HCT116 (cell line): ENCODE measurements at regions not wholly inside any gene's neighbourhood (a gene's known extent, or its start where the extent isn't known, plus 50 kb on each side); places are given as distances from the start of the nearest gene placed in this dataset.

Experiments used
- ATAC-seq: fragments of 200-7000 bp; cut with Tn5 transposase; 2 replicates; pipeline ENCODE4 v1.9.1; 2020; ENCODE audit warnings: mild to moderate bottlenecking, moderate library complexity
- BruUV-seq: library from RNA; stranded (reverse); fragments of 400-500 nt; replicated peaks from 2 replicates; lab custom pipeline; 2021; lab: Mats Ljungman, UMichigan
- CTCF ChIA-PET: fragments of 300-600 bp; sonication (Branson Sonifier 250); formaldehyde crosslinking; loops from one replicate; lab custom pipeline; 2021; ENCODE audit warnings: antibody characterized with exemption; lab: Charles Lee
- POLR2A ChIA-PET: fragments of 300-600, 350-600 bp; sonication (Branson Sonifier 250); formaldehyde crosslinking; loops from one replicate; lab custom pipeline; 2021; ENCODE audit warnings: antibody characterized with exemption; lab: Charles Lee
- RAD21 ChIA-PET, 2 experiments: fragments of 300-600 bp; sonication (Branson Sonifier 250); formaldehyde crosslinking; loops; one replicate each; lab custom pipeline; 2023; ENCODE audit warnings: low total read pairs in 2 of 2; ENCODE audit not compliant: uncharacterized antibody in 2 of 2, unreplicated experiment in 2 of 2, low non-redundant PET in 1 of 2; lab: Charles Lee
- DNase-seq: peaks from one replicate; pipeline ENCODE4 v3.0.0-alpha.2; 2010; ENCODE audit warnings: low read depth, low spot score
- H2AFZ ChIP-seq: fragments of 200-600 bp; shearing (Covaris generic), sonication (generic); 2 replicates; pipeline ENCODE4 v1.6.1; 2017; ENCODE audit warnings: low read depth, mixed run types, mixed read lengths, antibody characterized with exemption, low read length; ENCODE audit not compliant: poor library complexity, severe bottlenecking
- H3K27ac ChIP-seq: 2 replicates; pipeline ENCODE4 v1.5.1; 2012; ENCODE audit warnings: low read depth, low read length
- H3K27me3 ChIP-seq: fragments of 200-600 bp; sonication (generic); 2 replicates; pipeline ENCODE4 v1.6.1; 2016; ENCODE audit warnings: mixed run types, low read length, mixed read lengths; ENCODE audit not compliant: insufficient read depth
- H3K36me3 ChIP-seq, 2 experiments: fragments of 200-500 bp in 1 of 2; fragments of 200-600 bp in 1 of 2; sonication (Bioruptor generic) in 1 of 2; sonication (generic) in 1 of 2; 2 replicates each; pipeline versions ENCODE4 v1.5.1 to v1.6.1; 2014 to 2016; ENCODE audit warnings: low read length in 2 of 2, inconsistent platforms in 1 of 2, mixed read lengths in 1 of 2, mixed run types in 1 of 2; ENCODE audit not compliant: insufficient read depth in 2 of 2, control insufficient read depth in 1 of 2
- H3K4me1 ChIP-seq, 2 experiments: fragments of 200-600 bp in 1 of 2; sonication (generic) in 1 of 2; 2 replicates each; pipeline versions ENCODE4 v1.5.1 to v1.6.1; 2012 to 2017; ENCODE audit warnings: low read length in 2 of 2, inconsistent platforms in 1 of 2, mild to moderate bottlenecking in 1 of 2, mixed read lengths in 1 of 2, mixed run types in 1 of 2, moderate library complexity in 1 of 2; ENCODE audit not compliant: insufficient read depth in 2 of 2, control insufficient read depth in 1 of 2
- H3K4me2 ChIP-seq: fragments of 200-600 bp; sonication (generic); 2 replicates; pipeline ENCODE4 v1.6.1; 2017; ENCODE audit warnings: mixed run types, low read length, mixed read lengths
- H3K4me3 ChIP-seq, 2 experiments: fragments of 200-600 bp in 1 of 2; sonication (generic) in 1 of 2; replicated peaks in 1 of 2; 2 replicates each; pipeline ENCODE4 v1.5.1; 2011 to 2016; ENCODE audit warnings: low read length in 2 of 2, control low read depth in 1 of 2, low read depth in 1 of 2, mild to moderate bottlenecking in 1 of 2, mixed read lengths in 1 of 2, mixed run types in 1 of 2
- H3K79me2 ChIP-seq: fragments of 200-600 bp; sonication (generic); 2 replicates; pipeline ENCODE4 v1.6.1; 2017; ENCODE audit warnings: mild to moderate bottlenecking, mixed run types, low read length, moderate library complexity, mixed read lengths; ENCODE audit not compliant: insufficient read depth
- H3K9ac ChIP-seq: fragments of 200-600 bp; sonication (generic); 2 replicates; pipeline ENCODE4 v1.6.1; 2016; ENCODE audit warnings: low read length, mixed read lengths
- H3K9me2 ChIP-seq: fragments of 200-600 bp; sonication (generic), shearing (Covaris generic); 2 replicates; pipeline ENCODE4 v1.6.1; 2017; ENCODE audit warnings: mixed run types, mild to moderate bottlenecking, moderate library complexity; ENCODE audit not compliant: insufficient read depth
- H3K9me3 ChIP-seq, 2 experiments: fragments of 200-500 bp in 1 of 2; fragments of 200-600 bp in 1 of 2; sonication (Bioruptor generic) in 1 of 2; sonication (generic) in 1 of 2; 2 replicates each; pipeline ENCODE4 v1.6.1; 2014 to 2017; ENCODE audit warnings: low read length in 2 of 2, mixed read lengths in 2 of 2, inconsistent platforms in 1 of 2, low read depth in 1 of 2, mild to moderate bottlenecking in 1 of 2, mixed run types in 1 of 2, moderate library complexity in 1 of 2; ENCODE audit not compliant: control insufficient read depth in 1 of 2, insufficient read depth in 1 of 2
- H4K20me1 ChIP-seq: fragments of 200-600 bp; sonication (generic), shearing (Covaris generic); 2 replicates; pipeline ENCODE4 v1.6.1; 2017; ENCODE audit warnings: mixed run types, mild to moderate bottlenecking, moderate library complexity; ENCODE audit not compliant: insufficient read depth
- CBX3 ChIP-seq: IDR thresholded peaks from 2 replicates; pipeline ENCODE4 v1.6.1; 2012; ENCODE audit warnings: low read depth
- CTCF ChIP-seq, 3 experiments: fragments of 200-600 bp in 1 of 3; sonication (generic) in 1 of 3; IDR thresholded peaks in 2 of 3; conservative IDR thresholded peaks in 1 of 3; 2 replicates each; pipeline ENCODE4 v1.5.1; 2012 to 2017; ENCODE audit warnings: low read depth in 2 of 3, low read length in 2 of 3, antibody characterized with exemption in 1 of 3, borderline replicate concordance in 1 of 3, control low read depth in 1 of 3, mild to moderate bottlenecking in 1 of 3, mixed read lengths in 1 of 3, mixed run types in 1 of 3, moderate library complexity in 1 of 3; ENCODE audit not compliant: insufficient read depth in 1 of 3
- EGR1 ChIP-seq: IDR thresholded peaks from 2 replicates; pipeline ENCODE4 v1.6.1; 2012; ENCODE audit warnings: low read depth
- EZH2phosphoT487 ChIP-seq: fragments of 200-600 bp; IDR thresholded peaks from 2 replicates; pipeline ENCODE4 v1.6.1; 2018; ENCODE audit warnings: antibody characterized with exemption, borderline replicate concordance
- JUND ChIP-seq: IDR thresholded peaks from 2 replicates; pipeline ENCODE4 v1.6.1; 2012
- MAX ChIP-seq: IDR thresholded peaks from 2 replicates; pipeline ENCODE4 v1.6.1; 2012
- TCF7L2 ChIP-seq: IDR thresholded peaks from 2 replicates; pipeline ENCODE4 v1.7.0; 2011; ENCODE audit warnings: borderline replicate concordance, inconsistent platforms; ENCODE audit not compliant: insufficient read depth, insufficient read length; ENCODE audit errors: extremely low read depth
- ZBTB33 ChIP-seq: IDR thresholded peaks from 2 replicates; pipeline ENCODE4 v1.6.1; 2011; ENCODE audit warnings: mild to moderate bottlenecking, low read length, moderate library complexity; ENCODE audit not compliant: insufficient replicate concordance; ENCODE audit errors: extremely low read depth
- ZNF274 ChIP-seq: fragments of 200-500 bp; sonication (Bioruptor generic); IDR thresholded peaks from 2 replicates; pipeline ENCODE4 v1.6.1; 2014; ENCODE audit warnings: mild to moderate bottlenecking, low read depth, low read length, inconsistent platforms
- intact Hi-C: fragments of 100-400 bp; cut with micrococcal nuclease; formaldehyde crosslinking; loops from 2 replicates; pipeline ENCODE4 v1.10.0; 2022

GRCh38 chr9:73855206-73855605 lies 641.9 kb upstream of the RORB start (continued):
- TF ChIP-seq ZBTB33 (no peak), ZNF274 (no peak)

GRCh38 chr9:73863924-73864323 lies 633.2 kb upstream of the RORB start:
- CTCF ChIA-PET: no interaction called here
- BruUV-seq: no TSS peak
- H2AFZ ChIP-seq: no peak overlapping the region

More at GRCh38 chr9:73863924-73864323, 633.2 kb upstream of the RORB start:
- H3K4me2 ChIP-seq: no peak overlapping the region
- H3K4me3 ChIP-seq: no peak overlapping the region
- no peak overlapping the region for H3K27ac ChIP-seq
- TF ChIP-seq CBX3: no peak
- TF ChIP-seq MAX: no peak
- TF ChIP-seq EZH2phosphoT487: no peak
- no peak for TF ChIP-seq CTCF (IDR thresholded peaks at IDR 0.05 in 2 of 3, conservative IDR thresholded peaks at IDR 0.05 in 1 of 3; ENCODE audit: borderline replicate concordance in 1 of 3, insufficient read depth in 1 of 3, low read depth in 2 of 3, low read length in 2 of 3)
- no peak for TF ChIP-seq EGR1
- TF ChIP-seq JUND: no peak
- TF ChIP-seq ZBTB33: no peak
- no peak for TF ChIP-seq TCF7L2
- POLR2A ChIA-PET: no interaction called here
- no peaks in the 10 kb centered on the region for H4K20me1 ChIP-seq
- no peaks in the 10 kb centered on the region for H3K9me2 ChIP-seq
- no peaks in the 10 kb centered on the region for H3K9me3 ChIP-seq
- H3K4me1 ChIP-seq: no peaks in the 10 kb centered on the region
- no peaks in the 10 kb centered on the region for H3K27me3 ChIP-seq
- RAD21 ChIA-PET: no interaction called here
- no peak overlapping the region for H3K9ac ChIP-seq
- H3K36me3 ChIP-seq: no peaks in the 10 kb centered on the region
- DNase-seq: no peak
- H3K79me2 ChIP-seq: no peaks in the 10 kb centered on the region
- ATAC-seq: no peak
- intact Hi-C loops: no loop called here
